GM12878 (cell line): ENCODE measurements at regions not wholly inside any gene's neighbourhood (a gene's known extent, or its start where the extent isn't known, plus 50 kb on each side); places are given as distances from the start of the nearest gene placed in this dataset.

Experiments used
- ATAC-seq: fragments of 200-7000 bp; cut with Tn5 transposase; 3 replicates; pipeline ENCODE4 v1.9.1; 2020; ENCODE audit warnings: mild to moderate bottlenecking, moderate library complexity
- BruUV-seq: library from RNA; stranded (reverse); fragments of 400-500 nt; replicated peaks from 2 replicates; lab custom pipeline; 2021; lab: Mats Ljungman, UMichigan
- CTCF ChIA-PET: fragments of 300-600 bp; sonication (Branson Sonifier 250); formaldehyde crosslinking; extraction: SDS; loops from one replicate; lab custom pipeline; 2021; ENCODE audit warnings: inconsistent platforms; lab: Yijun Ruan, JAX
- POLR2A ChIA-PET: fragments of 350-600 bp; formaldehyde crosslinking; extraction: SDS; loops from one replicate; lab custom pipeline; 2021; ENCODE audit warnings: inconsistent platforms; lab: Charles Lee
- RAD21 ChIA-PET: fragments of 300-600 bp; sonication (Branson Sonifier 250); formaldehyde crosslinking; loops from one replicate; lab custom pipeline; 2023; ENCODE audit warnings: antibody characterized with exemption; ENCODE audit not compliant: unreplicated experiment; lab: Charles Lee
- SMC1A ChIA-PET: fragments of 300-600 bp; sonication (Branson Sonifier 250); formaldehyde crosslinking; loops from one replicate; lab custom pipeline; 2023; ENCODE audit not compliant: unreplicated experiment, uncharacterized antibody; lab: Charles Lee
- DNase-seq: peaks from one replicate; pipeline ENCODE4 v3.0.0-alpha.2; 2011; ENCODE audit warnings: low read depth, low spot score
- FAIRE-seq: peaks from 3 replicates; lab custom pipeline; 2011; peaks lifted over from hg19 to GRCh38; lab: Jason Lieb, UNC
- H2AFZ ChIP-seq: 2 replicates; pipeline ENCODE4 v1.6.0; 2011; ENCODE audit warnings: low read depth, low read length, control low read depth; ENCODE audit not compliant: control insufficient read depth
- H3K27ac ChIP-seq: 2 replicates; pipeline ENCODE4 v1.5.1; 2011; ENCODE audit warnings: control low read depth; ENCODE audit not compliant: control insufficient read depth, insufficient read depth
- H3K27me3 ChIP-seq, 2 experiments: replicated peaks in 1 of 2; 2 replicates each; pipeline versions ENCODE4 v1.6.0 to v1.6.1; 2011; ENCODE audit warnings: low read length in 1 of 2; ENCODE audit not compliant: control insufficient read depth in 2 of 2, insufficient read depth in 2 of 2
- H3K36me3 ChIP-seq, 2 experiments: 2 replicates each; pipeline ENCODE4 v1.5.1; 2011; ENCODE audit warnings: low read length in 1 of 2; ENCODE audit not compliant: control insufficient read depth in 2 of 2, insufficient read depth in 2 of 2
- H3K4me1 ChIP-seq: 2 replicates; pipeline ENCODE4 v1.6.1; 2011; ENCODE audit warnings: mild to moderate bottlenecking, low read length, moderate library complexity, mixed read lengths; ENCODE audit not compliant: control insufficient read depth, insufficient read depth
- H3K4me2 ChIP-seq: 2 replicates; pipeline ENCODE4 v1.6.0; 2011; ENCODE audit warnings: control low read depth; ENCODE audit not compliant: control insufficient read depth, insufficient read depth
- H3K4me3 ChIP-seq: fragments of 200-600 bp; sonication (generic); 2 replicates; pipeline ENCODE4 v1.5.1; 2016
- H3K79me2 ChIP-seq: 2 replicates; pipeline ENCODE4 v1.6.0; 2011; ENCODE audit warnings: low read length; ENCODE audit not compliant: control insufficient read depth, insufficient read depth
- H3K9ac ChIP-seq: 2 replicates; pipeline ENCODE4 v1.8.0; 2011; ENCODE audit warnings: low read length, control low read depth, mixed read lengths; ENCODE audit not compliant: control insufficient read depth, insufficient read depth
- H3K9me3 ChIP-seq: replicated peaks from 3 replicates; pipeline ENCODE4 v1.5.1; 2011; ENCODE audit warnings: mild to moderate bottlenecking, low read length; ENCODE audit not compliant: control insufficient read depth, insufficient read depth
- H4K20me1 ChIP-seq: 2 replicates; pipeline ENCODE4 v1.6.0; 2011; ENCODE audit not compliant: control insufficient read depth, insufficient read depth
- CHD1 ChIP-seq: IDR thresholded peaks from 2 replicates; pipeline ENCODE4 v1.6.1; 2012; ENCODE audit warnings: low read depth, low read length, improper control_type of control experiment
- CUX1 ChIP-seq: IDR thresholded peaks from 2 replicates; pipeline ENCODE4 v1.6.1; 2012; ENCODE audit warnings: improper control_type of control experiment, low read depth, low read length; ENCODE audit not compliant: insufficient replicate concordance
- GATAD2B ChIP-seq: fragments of 450-650 bp; conservative IDR thresholded peaks from 2 replicates; pipeline ENCODE4 v1.6.1; 2017; ENCODE audit warnings: low read depth, mild to moderate bottlenecking, moderate library complexity
- HDAC6 ChIP-seq: fragments of 200-600 bp; sonication (generic); IDR thresholded peaks from one replicate; pipeline ENCODE4 v1.8.0; 2017; ENCODE audit warnings: antibody characterized with exemption; ENCODE audit not compliant: unreplicated experiment
- HDGF ChIP-seq: fragments of 450-650 bp; IDR thresholded peaks from 2 replicates; pipeline ENCODE4 v1.6.1; 2016; ENCODE audit warnings: antibody characterized with exemption
- NFYB ChIP-seq: IDR thresholded peaks from 2 replicates; pipeline ENCODE4 v1.6.1; 2011; ENCODE audit warnings: low read depth, mild to moderate bottlenecking, low read length, improper control_type of control experiment, moderate library complexity; ENCODE audit not compliant: insufficient read depth
- POLR2AphosphoS5 ChIP-seq: IDR thresholded peaks from 2 replicates; pipeline ENCODE4 v1.6.1; 2011; ENCODE audit warnings: mild to moderate bottlenecking, low read length, inconsistent platforms
- RAD51 ChIP-seq: fragments of 450-650 bp; IDR thresholded peaks from 2 replicates; pipeline ENCODE4 v1.6.1; 2016; ENCODE audit warnings: moderate library complexity, mild to moderate bottlenecking, inconsistent platforms
- RUNX3 ChIP-seq: IDR thresholded peaks from 2 replicates; pipeline ENCODE4 v1.6.1; 2012; ENCODE audit warnings: low read length, inconsistent platforms
- SIN3A ChIP-seq: IDR thresholded peaks from 2 replicates; pipeline ENCODE4 v1.6.1; 2012; ENCODE audit warnings: low read depth, low read length, improper control_type of control experiment
- SMC3 ChIP-seq: IDR thresholded peaks from 2 replicates; pipeline ENCODE4 v1.6.1; 2011; ENCODE audit warnings: low read length, improper control_type of control experiment, borderline replicate concordance
- SP1 ChIP-seq: IDR thresholded peaks from one replicate; pipeline ENCODE4 v1.6.1; 2011; ENCODE audit warnings: low read depth, low read length
- SREBF2 ChIP-seq: IDR thresholded peaks from 2 replicates; pipeline ENCODE4 v1.6.1; 2012; ENCODE audit warnings: mild to moderate bottlenecking, low read length
- ZBTB40 ChIP-seq: fragments of 450-650 bp; IDR thresholded peaks from 2 replicates; pipeline ENCODE4 v1.6.1; 2016; ENCODE audit warnings: mild to moderate bottlenecking, moderate library complexity, borderline replicate concordance
- WGBS: methylation state at CpG from one replicate; pipeline ENCODE4 v1.1.6; 2016; ENCODE audit warnings: low lambda C conversion rate; ENCODE audit not compliant: insufficient replicate concordance, insufficient coverage; ENCODE audit errors: missing lambda C conversion rate; 5-methylcytosine and 5-hydroxymethylcytosine counted together
- in situ Hi-C: fragments of 300-500 bp; cut with MboI; formaldehyde crosslinking; loops from 9 replicates; pipeline ENCODE4 v1.14.3; 2018; ENCODE audit warnings: mixed read lengths
- intact Hi-C: fragments of 100-400 bp; cut with micrococcal nuclease; formaldehyde crosslinking; loops from one replicate; pipeline ENCODE4 v1.14.2; 2022; ENCODE audit not compliant: unreplicated experiment
- TF ChIP-seq, protein P1 (sequence below): fragments of 450-650 bp; IDR thresholded peaks from 2 replicates; pipeline ENCODE4 v1.6.1; 2018; ENCODE audit warnings: mild to moderate bottlenecking, low read depth, moderate library complexity; ENCODE audit not compliant: partially characterized antibody

- Histone ChIP-seq H2AFZ (no peak overlapping the region), H3K27me3 (no peaks in the 10 kb centered on the region), H3K79me2 (no peaks in the 10 kb centered on the region), H3K4me1 (no peaks in the 10 kb centered on the region), H3K27ac (no peak overlapping the region), H4K20me1 (no peaks in the 10 kb centered on the region), H3K4me3 (no peak overlapping the region), H3K4me2 (no peak overlapping the region), H3K36me3 (no peaks in the 10 kb centered on the region), H3K9me3 (no peaks in the 10 kb centered on the region; the same call in 2 of the 3 replicates), H3K9ac (no peak overlapping the region)
- ChIA-PET RAD21 (no interaction called here), SMC1A (no interaction called here), POLR2A (no interaction called here), CTCF (no interaction called here)
- no peak for ATAC-seq
- FAIRE-seq, result no peak
- DNase-seq, result no peak
- BruUV-seq, result no TSS peak
- in situ Hi-C loops (no loop called here), intact Hi-C loops (no loop called here)
- 12% methylated on average over 6 of the region's 7 CpGs for WGBS
- no peak for TF ChIP-seq ZBTB40
- no peak for TF ChIP-seq SIN3A
- TF ChIP-seq RUNX3, result no peak
- TF ChIP-seq POLR2AphosphoS5, result no peak
- TF ChIP-seq NFYB, result no peak
- TF ChIP-seq CHD1, result no peak
- no peak for TF ChIP-seq CUX1
- no peak for TF ChIP-seq SREBF2
- TF ChIP-seq GATAD2B, result no peak
- TF ChIP-seq SP1, result no peak
- no peak for TF ChIP-seq HDAC6
- no peak for TF ChIP-seq RAD51
- TF ChIP-seq, protein P1, sequence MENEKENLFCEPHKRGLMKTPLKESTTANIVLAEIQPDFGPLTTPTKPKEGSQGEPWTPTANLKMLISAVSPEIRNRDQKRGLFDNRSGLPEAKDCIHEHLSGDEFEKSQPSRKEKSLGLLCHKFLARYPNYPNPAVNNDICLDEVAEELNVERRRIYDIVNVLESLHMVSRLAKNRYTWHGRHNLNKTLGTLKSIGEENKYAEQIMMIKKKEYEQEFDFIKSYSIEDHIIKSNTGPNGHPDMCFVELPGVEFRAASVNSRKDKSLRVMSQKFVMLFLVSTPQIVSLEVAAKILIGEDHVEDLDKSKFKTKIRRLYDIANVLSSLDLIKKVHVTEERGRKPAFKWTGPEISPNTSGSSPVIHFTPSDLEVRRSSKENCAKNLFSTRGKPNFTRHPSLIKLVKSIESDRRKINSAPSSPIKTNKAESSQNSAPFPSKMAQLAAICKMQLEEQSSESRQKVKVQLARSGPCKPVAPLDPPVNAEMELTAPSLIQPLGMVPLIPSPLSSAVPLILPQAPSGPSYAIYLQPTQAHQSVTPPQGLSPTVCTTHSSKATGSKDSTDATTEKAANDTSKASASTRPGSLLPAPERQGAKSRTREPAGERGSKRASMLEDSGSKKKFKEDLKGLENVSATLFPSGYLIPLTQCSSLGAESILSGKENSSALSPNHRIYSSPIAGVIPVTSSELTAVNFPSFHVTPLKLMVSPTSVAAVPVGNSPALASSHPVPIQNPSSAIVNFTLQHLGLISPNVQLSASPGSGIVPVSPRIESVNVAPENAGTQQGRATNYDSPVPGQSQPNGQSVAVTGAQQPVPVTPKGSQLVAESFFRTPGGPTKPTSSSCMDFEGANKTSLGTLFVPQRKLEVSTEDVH, result no peak
- no peak for TF ChIP-seq HDGF
- TF ChIP-seq SMC3, result no peak
Observed at GRCh38 chr22:48297296-48297695, 1530.4 kb downstream of the BRD1 start.
